Neural progenitor cell (in vitro differentiated cells): ENCODE measurements at regions not wholly inside any gene's neighbourhood (a gene's known extent, or its start where the extent isn't known, plus 50 kb on each side); places are given as distances from the start of the nearest gene placed in this dataset.

Source experiments
- DNase-seq: peaks from one replicate; pipeline ENCODE4 v3.0.0-alpha.2; 2016; ENCODE audit warnings: low spot score
- H2AFZ ChIP-seq: fragments of 200-600 bp; sonication (generic); replicated peaks from 2 replicates; pipeline ENCODE4 v1.6.1; 2016; ENCODE audit warnings: antibody characterized with exemption
- H3F3A ChIP-seq: fragments of 200-600 bp; sonication (generic); 2 replicates; pipeline ENCODE4 v1.6.1; 2016; ENCODE audit warnings: antibody characterized with exemption, low read depth
- H3K27ac ChIP-seq: fragments of 200-600 bp; sonication (generic); 2 replicates; pipeline ENCODE4 v1.5.1; 2016; ENCODE audit warnings: mild to moderate bottlenecking
- H3K27me3 ChIP-seq: fragments of 200-600 bp; sonication (generic); 2 replicates; pipeline ENCODE4 v1.6.1; 2016; ENCODE audit warnings: mild to moderate bottlenecking, moderate library complexity
- H3K36me3 ChIP-seq: fragments of 200-600 bp; sonication (generic); 2 replicates; pipeline ENCODE4 v1.5.1; 2016
- H3K4me1 ChIP-seq: fragments of 200-600 bp; sonication (generic); 2 replicates; pipeline ENCODE4 v1.6.1; 2016; ENCODE audit warnings: mixed run types
- H3K4me2 ChIP-seq: fragments of 200-600 bp; sonication (generic); 2 replicates; pipeline ENCODE4 v1.6.1; 2016
- H3K4me3 ChIP-seq: fragments of 200-600 bp; sonication (generic); 2 replicates; pipeline ENCODE4 v1.5.1; 2016
- H3K79me2 ChIP-seq: fragments of 200-600 bp; sonication (generic); 2 replicates; pipeline ENCODE4 v1.6.1; 2016; ENCODE audit warnings: low read depth
- H3K9ac ChIP-seq: fragments of 200-600 bp; sonication (generic); 2 replicates; pipeline ENCODE4 v1.6.1; 2016
- H3K9me3 ChIP-seq: fragments of 200-600 bp; sonication (generic); 2 replicates; pipeline ENCODE4 v1.5.1; 2016; ENCODE audit warnings: low read depth
- H4K20me1 ChIP-seq: fragments of 200-600 bp; sonication (generic); 2 replicates; pipeline ENCODE4 v1.6.1; 2016; ENCODE audit warnings: low read depth
- H3K27ac Mint-ChIP-seq: 3 replicates; pipeline ENCODE4 v1.8.0; 2021; ENCODE audit warnings: mixed read lengths
- H3K27me3 Mint-ChIP-seq: 2 replicates; pipeline ENCODE4 v1.8.0; 2022; ENCODE audit warnings: low read depth, mild to moderate bottlenecking, inconsistent platforms, moderate library complexity, mixed read lengths; ENCODE audit not compliant: insufficient read depth
- H3K36me3 Mint-ChIP-seq: 3 replicates; pipeline ENCODE4 v1.8.0; 2021; ENCODE audit warnings: mixed read lengths
- H3K4me1 Mint-ChIP-seq: 3 replicates; pipeline ENCODE4 v1.8.0; 2021; ENCODE audit warnings: mixed read lengths
- H3K4me3 Mint-ChIP-seq: 3 replicates; pipeline ENCODE4 v1.8.0; 2021; ENCODE audit warnings: mild to moderate bottlenecking, moderate library complexity, mixed read lengths
- H3K9me3 Mint-ChIP-seq: 3 replicates; pipeline ENCODE4 v1.8.0; 2020; ENCODE audit warnings: mixed read lengths
- EZH2 ChIP-seq: fragments of 200-600 bp; sonication (generic); IDR thresholded peaks from 2 replicates; pipeline ENCODE4 v1.6.1; 2017; ENCODE audit warnings: antibody characterized with exemption, mild to moderate bottlenecking, moderate library complexity
- EZH2phosphoT487 ChIP-seq: fragments of 200-600 bp; sonication (generic); IDR thresholded peaks from 2 replicates; pipeline ENCODE4 v1.6.1; 2017; ENCODE audit warnings: antibody characterized with exemption
- TF ChIP-seq, protein P1 (sequence below): fragments of 200-600 bp; sonication (generic); IDR thresholded peaks from 2 replicates; pipeline ENCODE4 v1.5.1; 2017; ENCODE audit warnings: antibody characterized with exemption, mild to moderate bottlenecking

DNA sequence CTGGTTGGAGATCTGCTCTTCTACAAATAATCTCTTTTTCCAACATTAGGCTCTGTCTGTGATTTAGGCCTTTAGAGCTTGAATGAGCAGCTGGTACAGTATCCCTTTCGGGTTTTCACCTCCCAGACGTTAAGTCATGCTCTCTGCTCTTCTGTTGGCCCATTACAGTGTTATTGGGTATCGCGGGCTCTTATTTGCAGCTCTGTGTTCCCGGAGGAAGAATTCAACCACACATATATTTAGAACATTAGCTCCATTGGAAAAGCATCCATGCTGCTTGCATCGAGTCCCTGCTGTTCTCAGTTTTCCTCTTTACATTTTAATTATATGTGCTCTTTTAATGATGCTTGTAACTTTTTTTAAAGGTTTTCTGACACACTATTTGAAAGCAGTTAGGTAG lies 278.0 kb upstream of the ADCY2 start:
- Histone ChIP-seq H3F3A (no peaks in the 10 kb centered on the region), H3K9ac (no peak overlapping the region), H3K27me3 (no peaks in the 10 kb centered on the region), H3K36me3 (no peaks in the 10 kb centered on the region), H3K79me2 (no peaks in the 10 kb centered on the region), H2AFZ (no peak overlapping the region), H3K9me3 (no peaks in the 10 kb centered on the region), H3K4me3 (no peak overlapping the region), H3K4me1 (no peaks in the 10 kb centered on the region), H3K4me2 (no peak overlapping the region), H4K20me1 (no peaks in the 10 kb centered on the region), H3K27ac (no peak overlapping the region)
- TF ChIP-seq EZH2phosphoT487 (no peak), EZH2 (no peak)
- TF ChIP-seq, protein P1, sequence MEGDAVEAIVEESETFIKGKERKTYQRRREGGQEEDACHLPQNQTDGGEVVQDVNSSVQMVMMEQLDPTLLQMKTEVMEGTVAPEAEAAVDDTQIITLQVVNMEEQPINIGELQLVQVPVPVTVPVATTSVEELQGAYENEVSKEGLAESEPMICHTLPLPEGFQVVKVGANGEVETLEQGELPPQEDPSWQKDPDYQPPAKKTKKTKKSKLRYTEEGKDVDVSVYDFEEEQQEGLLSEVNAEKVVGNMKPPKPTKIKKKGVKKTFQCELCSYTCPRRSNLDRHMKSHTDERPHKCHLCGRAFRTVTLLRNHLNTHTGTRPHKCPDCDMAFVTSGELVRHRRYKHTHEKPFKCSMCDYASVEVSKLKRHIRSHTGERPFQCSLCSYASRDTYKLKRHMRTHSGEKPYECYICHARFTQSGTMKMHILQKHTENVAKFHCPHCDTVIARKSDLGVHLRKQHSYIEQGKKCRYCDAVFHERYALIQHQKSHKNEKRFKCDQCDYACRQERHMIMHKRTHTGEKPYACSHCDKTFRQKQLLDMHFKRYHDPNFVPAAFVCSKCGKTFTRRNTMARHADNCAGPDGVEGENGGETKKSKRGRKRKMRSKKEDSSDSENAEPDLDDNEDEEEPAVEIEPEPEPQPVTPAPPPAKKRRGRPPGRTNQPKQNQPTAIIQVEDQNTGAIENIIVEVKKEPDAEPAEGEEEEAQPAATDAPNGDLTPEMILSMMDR, result no peak
- DNase-seq, result no peak
- Mint-ChIP-seq H3K27me3 (peaks cover 2% of the 10 kb centered on the region), H3K27ac (no peak overlapping the region), H3K9me3 (peaks cover 4% of the 10 kb centered on the region), H3K4me3 (no peak overlapping the region), H3K4me1 (no peaks in the 10 kb centered on the region), H3K36me3 (no peaks in the 10 kb centered on the region)

DNA sequence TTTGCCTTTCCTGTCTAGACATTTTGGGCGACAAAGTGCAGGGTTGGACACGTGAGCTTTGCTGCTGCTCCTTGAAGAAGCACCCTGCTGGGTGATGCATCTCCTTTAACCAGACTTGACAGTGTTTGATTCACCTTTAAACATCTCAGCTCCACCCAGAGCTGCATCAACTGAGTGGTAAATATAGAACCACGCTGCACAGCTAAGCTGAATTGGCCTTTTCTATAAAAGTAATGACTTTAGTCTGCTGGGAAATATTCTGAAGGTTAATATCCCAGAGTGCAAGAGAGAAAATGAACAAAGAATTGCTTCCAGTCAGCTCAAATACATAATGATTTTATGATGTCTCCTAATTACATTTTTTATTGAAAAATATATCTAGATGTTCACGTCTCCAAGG lies 264.3 kb upstream of the ADCY2 start:
- H3K9ac ChIP-seq, result no peak overlapping the region
- H3K27ac ChIP-seq, result no peak overlapping the region
- H3K79me2 ChIP-seq, result no peaks in the 10 kb centered on the region
- H3K9me3 Mint-ChIP-seq, result peaks cover 9% of the 10 kb centered on the region
- H4K20me1 ChIP-seq, result no peaks in the 10 kb centered on the region
- no peaks in the 10 kb centered on the region for H3K9me3 ChIP-seq
- no peak overlapping the region for H3K4me3 Mint-ChIP-seq
- no peak overlapping the region for H3K4me2 ChIP-seq
- H3K4me1 Mint-ChIP-seq, result no peaks in the 10 kb centered on the region
- H3K27me3 ChIP-seq, result no peaks in the 10 kb centered on the region
- no peak overlapping the region for H3K4me3 ChIP-seq
- peaks cover 2% of the 10 kb centered on the region for H3K27me3 Mint-ChIP-seq
- H3K4me1 ChIP-seq, result no peaks in the 10 kb centered on the region
- H3K36me3 ChIP-seq, result no peaks in the 10 kb centered on the region
- H3K27ac Mint-ChIP-seq, result no peak overlapping the region
- no peak for DNase-seq
- H3K36me3 Mint-ChIP-seq, result no peaks in the 10 kb centered on the region
- no peaks in the 10 kb centered on the region for H3F3A ChIP-seq
- no peak overlapping the region for H2AFZ ChIP-seq
- TF ChIP-seq EZH2 (no peak), EZH2phosphoT487 (no peak)
- TF ChIP-seq, protein P1, result no peak

DNA sequence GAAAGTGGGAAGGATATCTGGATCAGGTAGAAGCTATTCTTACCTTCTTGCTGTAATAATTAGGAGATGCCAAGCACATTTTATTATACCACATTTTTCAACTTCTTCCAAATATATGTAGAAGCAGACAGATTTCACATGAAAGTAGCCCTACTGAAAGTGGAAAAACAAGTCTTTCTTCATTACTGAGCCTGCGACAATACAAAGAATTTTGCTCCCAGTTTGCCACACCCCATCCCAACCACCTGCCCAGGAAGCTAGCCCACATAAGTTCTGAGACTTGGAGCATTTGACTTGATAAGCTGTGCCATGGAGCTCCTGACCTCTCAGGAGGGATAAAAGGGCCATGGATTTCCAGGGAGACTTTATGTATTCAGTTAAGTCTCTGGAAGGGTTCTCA lies 249.1 kb upstream of the ADCY2 start:
- Histone ChIP-seq H3K79me2 (no peaks in the 10 kb centered on the region), H3K9ac (no peak overlapping the region), H3K9me3 (no peaks in the 10 kb centered on the region), H3K4me1 (no peaks in the 10 kb centered on the region), H3K27me3 (no peaks in the 10 kb centered on the region), H3K36me3 (no peaks in the 10 kb centered on the region), H2AFZ (no peak overlapping the region), H3F3A (no peaks in the 10 kb centered on the region), H4K20me1 (no peaks in the 10 kb centered on the region), H3K27ac (no peak overlapping the region), H3K4me2 (no peak overlapping the region), H3K4me3 (no peak overlapping the region)
- DNase-seq, result no peak
- Mint-ChIP-seq H3K4me3 (no peak overlapping the region), H3K4me1 (no peaks in the 10 kb centered on the region), H3K36me3 (no peaks in the 10 kb centered on the region), H3K27ac (no peak overlapping the region), H3K27me3 (peaks cover 3% of the 10 kb centered on the region), H3K9me3 (no peaks in the 10 kb centered on the region)
- TF ChIP-seq, protein P1, result no peak
- TF ChIP-seq EZH2phosphoT487 (no peak), EZH2 (no peak)

DNA sequence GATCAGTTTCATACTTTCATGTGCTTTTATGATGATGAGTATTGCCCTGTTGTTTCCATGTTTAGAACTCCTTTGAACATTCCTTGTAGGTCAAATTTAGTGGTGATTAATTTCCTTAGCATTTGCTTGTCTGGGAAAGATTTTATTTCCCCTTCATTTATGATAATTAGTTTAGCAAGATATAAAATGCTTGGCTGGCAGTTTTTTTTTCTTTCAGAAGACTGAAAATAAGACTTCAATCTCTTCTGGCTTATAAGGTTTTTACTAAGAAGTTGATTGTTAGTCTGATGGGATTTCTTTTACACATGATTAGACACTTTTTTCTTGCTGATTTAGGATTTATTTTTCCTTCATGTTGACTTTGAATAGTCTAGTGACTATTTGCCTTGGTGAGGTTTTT lies 238.9 kb upstream of the ADCY2 start:
- H3F3A ChIP-seq, result no peaks in the 10 kb centered on the region
- H3K9me3 ChIP-seq, result no peaks in the 10 kb centered on the region
- peaks cover 44% of the 10 kb centered on the region for H3K9me3 Mint-ChIP-seq
- no peak overlapping the region for H3K4me3 ChIP-seq
- no peaks in the 10 kb centered on the region for H4K20me1 ChIP-seq
- TF ChIP-seq EZH2, result no peak
- TF ChIP-seq, protein P1, result no peak
- no peak for TF ChIP-seq EZH2phosphoT487
- no peaks in the 10 kb centered on the region for H3K36me3 ChIP-seq
- H3K79me2 ChIP-seq, result no peaks in the 10 kb centered on the region
- no peaks in the 10 kb centered on the region for H3K4me1 ChIP-seq
- H2AFZ ChIP-seq, result no peak overlapping the region
- H3K4me2 ChIP-seq, result no peak overlapping the region
- no peak overlapping the region for H3K9ac ChIP-seq
- no peak overlapping the region for H3K27ac Mint-ChIP-seq
- H3K4me1 Mint-ChIP-seq, result no peaks in the 10 kb centered on the region
- H3K36me3 Mint-ChIP-seq, result peaks cover 4% of the 10 kb centered on the region
- peaks cover 3% of the 10 kb centered on the region for H3K27me3 Mint-ChIP-seq
- H3K27ac ChIP-seq, result no peak overlapping the region
- H3K4me3 Mint-ChIP-seq, result no peak overlapping the region
- H3K27me3 ChIP-seq, result no peaks in the 10 kb centered on the region
- no peak for DNase-seq
